Heart left ventricle (tissue), 13 donors: ENCODE measurements at regions not wholly inside any gene's neighbourhood (a gene's known extent, or its start where the extent isn't known, plus 50 kb on each side); places are given as distances from the start of the nearest gene placed in this dataset.

Experiments used
- CTCF ChIP-seq, 12 donors: fragments of 200-600 bp; sonication (generic) in 4 of 12; IDR thresholded peaks; one replicate each; pipeline versions ENCODE4 v1.5.0 to v1.8.0; 2018 to 2022; ENCODE audit warnings: antibody characterized with exemption in 12 of 12, mild to moderate bottlenecking in 5 of 12
- POLR2A ChIP-seq, 2 donors: fragments of 450-650 bp; IDR thresholded peaks; one replicate each; pipeline ENCODE4 v1.6.1; 2017; ENCODE audit warnings: antibody characterized with exemption in 2 of 2, mild to moderate bottlenecking in 2 of 2, moderate library complexity in 2 of 2
- donor health status: ischemic (EF 13 %, LVEDD 7.1; RV severe dilation, severe dysfunction).
- donor health status: DM: no; HTN: yes; CAD: no.
- donor health status: DM: no; HTN: no; CAD: no.
- donor health status: ischemic (EF 25% LVEDD 6.9; RV normal size, moderate dysfunction).
- donor health status: ischemic (EF 25% LVEDD 5.7; RV mildly dilated, moderate dysfunction).
- donor health status: ischemic (EF 35%, LVEDD 5.7; RV mildly dilated, moderate dysfunction).
- donor health status: nonischemic (EF 11% LVEDD 7.7; RV severe dilation, severe dysfunction).
- donor health status: DM: yes; HTN: yes; CAD: no.
- donor health status: PGD.
- donor health status: ischemic (EF 29% LVEDD 5.4; RV normal size, mild dysfunction).
- donor health status: nonischemic (EF 23%, LVEDD 6.1; RV moderate dilation, normal function).

DNA sequence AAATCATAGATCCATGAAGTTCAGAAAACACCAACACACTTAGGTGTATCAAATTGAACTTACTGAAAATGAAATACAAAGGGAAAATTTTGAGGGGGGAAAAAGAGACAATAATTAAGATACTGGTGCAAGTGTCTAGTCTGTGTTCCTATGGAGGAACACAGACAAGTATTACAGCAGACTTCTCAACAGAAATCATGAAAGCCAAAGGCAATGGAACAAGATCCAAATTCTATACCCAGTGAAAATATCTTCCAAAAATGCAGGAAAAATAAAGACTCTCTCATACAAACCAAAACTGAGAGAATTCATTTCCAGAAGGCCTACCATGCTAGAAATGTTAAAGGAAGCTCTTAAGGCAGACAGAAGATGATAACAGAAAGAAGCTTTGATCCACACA, 63.1 kb downstream of the NRN1 start:
- TF ChIP-seq POLR2A (IDR thresholded peaks at IDR 0.05) (no peak), CTCF (IDR thresholded peaks at IDR 0.05) (no peak)
